ENCODE measurements at regions not wholly inside any gene's neighbourhood (a gene's known extent, or its start where the extent isn't known, plus 50 kb on each side); places are given as distances from the start of the nearest gene placed in this dataset.

DNA sequence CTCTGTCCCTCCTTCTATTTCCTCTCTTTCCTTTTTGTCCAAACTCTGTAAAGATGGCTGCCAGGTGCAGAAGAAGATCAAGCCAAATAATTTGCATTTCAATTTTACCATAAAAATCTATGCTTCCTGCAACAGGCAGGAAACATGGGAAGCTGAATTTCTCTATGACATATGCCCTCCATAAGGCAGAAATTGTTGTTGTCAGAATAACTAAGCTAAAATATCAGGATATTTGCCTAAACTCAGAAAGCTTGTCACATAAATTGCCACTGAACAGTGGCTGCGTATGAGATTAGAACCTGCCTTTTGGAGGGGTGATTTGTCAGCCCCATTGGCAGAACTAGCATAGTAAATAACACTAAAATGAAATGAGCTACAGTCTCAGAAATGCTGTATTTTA lies 288.3 kb upstream of the LMCD1 start:
- no peaks in the 10 kb centered on the region for H3K27me3 ChIP-seq (ENCODE audit: control insufficient read depth in 2 of 2, insufficient read depth in 2 of 2, low read length in 2 of 2)
- H3K9me1 ChIP-seq (replicated peaks; ENCODE audit: control insufficient read depth, extremely low read depth, insufficient read depth, low read length), result no peaks in the 10 kb centered on the region
- DNase-seq (ENCODE audit: low read depth, low spot score) (no peak), FAIRE-seq (no peak)
- no peaks in the 10 kb centered on the region for H3K36me3 ChIP-seq (ENCODE audit: control insufficient read depth in 2 of 2, extremely low read depth in 1 of 2, insufficient read depth in 2 of 2, low read length in 2 of 2)
- no peak overlapping the region for H2AFZ ChIP-seq (ENCODE audit: low read depth, low read length)
- H3K4me2 ChIP-seq (ENCODE audit: insufficient read depth, low read length), result no peak overlapping the region
- H3K9me3 ChIP-seq (replicated peaks; ENCODE audit: control insufficient read depth, insufficient read depth, low read length), result no peaks in the 10 kb centered on the region
- TF ChIP-seq EZH2 (IDR thresholded peaks at IDR 0.05; ENCODE audit: borderline replicate concordance, low read depth, low read length, severe bottlenecking), result no peak
- no peak for TF ChIP-seq POLR2AphosphoS5 (IDR thresholded peaks at IDR 0.05; ENCODE audit: insufficient read depth, low read depth, low read length)
- TF ChIP-seq FOS (IDR thresholded peaks at IDR 0.05; ENCODE audit: borderline replicate concordance, insufficient read depth, low read length), result no peak
- H3K4me3 ChIP-seq (replicated peaks in 1 of 3; ENCODE audit: insufficient read depth in 1 of 3, low read depth in 1 of 3, low read length in 3 of 3), result no peak overlapping the region
- no peaks in the 10 kb centered on the region for H4K20me1 ChIP-seq (replicated peaks; ENCODE audit: control insufficient read depth, extremely low read depth, insufficient read depth, low read length)
- no peak overlapping the region for H3K9ac ChIP-seq (replicated peaks; ENCODE audit: extremely low read depth, insufficient read depth, low read length)
- no peaks in the 10 kb centered on the region for H3K79me2 ChIP-seq (ENCODE audit: control insufficient read depth, insufficient read depth, low read length)
- CTCF ChIA-PET, result no interaction called here
- H3K4me1 ChIP-seq (ENCODE audit: control insufficient read depth, extremely low read depth, insufficient read depth, low read length), result no peaks in the 10 kb centered on the region
- POLR2A ChIA-PET, result no interaction called here
- intact Hi-C loops (cut with micrococcal nuclease) (no loop called here), dilution Hi-C loops (cut with MboI; ENCODE audit: extremely low pct_ligation_motif_present, low sequenced_read_pairs) (no loop called here)
- BruUV-seq (replicated peaks), result no TSS peak
- H3K27ac ChIP-seq (ENCODE audit: insufficient read depth, low read depth, low read length), result no peak overlapping the region

DNA sequence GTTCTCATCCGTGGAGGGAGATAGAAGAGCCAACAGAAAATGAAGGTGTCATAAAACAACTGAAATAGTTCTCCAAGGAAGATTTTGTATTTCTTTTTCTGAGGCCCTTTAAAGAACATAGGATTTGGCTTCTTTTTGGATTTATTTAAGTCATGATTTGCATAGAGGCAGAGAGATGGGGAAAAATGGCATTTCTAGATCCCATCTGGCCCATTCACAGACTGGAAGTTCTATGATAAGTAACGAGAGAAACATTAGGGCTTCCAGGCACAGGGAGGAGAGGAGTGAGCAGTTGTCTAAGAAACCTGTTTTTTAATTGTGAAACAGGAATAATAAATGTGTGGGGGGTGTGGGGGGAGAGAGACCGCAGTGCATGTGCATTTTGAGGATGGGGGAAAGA lies 285.8 kb upstream of the LMCD1 start:
- Histone ChIP-seq H4K20me1 (replicated peaks; ENCODE audit: control insufficient read depth, extremely low read depth, insufficient read depth, low read length) (no peaks in the 10 kb centered on the region), H3K9me3 (replicated peaks; ENCODE audit: control insufficient read depth, insufficient read depth, low read length) (no peaks in the 10 kb centered on the region), H3K4me2 (ENCODE audit: insufficient read depth, low read length) (no peak overlapping the region), H3K4me3 (replicated peaks in 1 of 3; ENCODE audit: insufficient read depth in 1 of 3, low read depth in 1 of 3, low read length in 3 of 3) (no peak overlapping the region), H3K27me3 (ENCODE audit: control insufficient read depth in 2 of 2, insufficient read depth in 2 of 2, low read length in 2 of 2) (no peaks in the 10 kb centered on the region), H3K79me2 (ENCODE audit: control insufficient read depth, insufficient read depth, low read length) (no peaks in the 10 kb centered on the region), H3K4me1 (ENCODE audit: control insufficient read depth, extremely low read depth, insufficient read depth, low read length) (no peaks in the 10 kb centered on the region), H2AFZ (ENCODE audit: low read depth, low read length) (no peak overlapping the region), H3K36me3 (ENCODE audit: control insufficient read depth in 2 of 2, extremely low read depth in 1 of 2, insufficient read depth in 2 of 2, low read length in 2 of 2) (no peaks in the 10 kb centered on the region), H3K9ac (replicated peaks; ENCODE audit: extremely low read depth, insufficient read depth, low read length) (no peak overlapping the region), H3K27ac (ENCODE audit: insufficient read depth, low read depth, low read length) (no peak overlapping the region), H3K9me1 (replicated peaks; ENCODE audit: control insufficient read depth, extremely low read depth, insufficient read depth, low read length) (no peaks in the 10 kb centered on the region)
- dilution Hi-C loops (cut with MboI; ENCODE audit: extremely low pct_ligation_motif_present, low sequenced_read_pairs) (no loop called here), intact Hi-C loops (cut with micrococcal nuclease) (no loop called here)
- POLR2A ChIA-PET, result no interaction called here
- FAIRE-seq, result no peak
- no peak for DNase-seq (ENCODE audit: low read depth, low spot score)
- no TSS peak for BruUV-seq (replicated peaks)
- CTCF ChIA-PET, result no interaction called here
- TF ChIP-seq, protein P1, sequence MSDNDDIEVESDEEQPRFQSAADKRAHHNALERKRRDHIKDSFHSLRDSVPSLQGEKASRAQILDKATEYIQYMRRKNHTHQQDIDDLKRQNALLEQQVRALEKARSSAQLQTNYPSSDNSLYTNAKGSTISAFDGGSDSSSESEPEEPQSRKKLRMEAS (IDR thresholded peaks at IDR 0.05; ENCODE audit: insufficient read depth, insufficient read length), result no peak
- no peak for TF ChIP-seq EZH2 (IDR thresholded peaks at IDR 0.05; ENCODE audit: borderline replicate concordance, low read depth, low read length, severe bottlenecking)
- TF ChIP-seq GATA2 (IDR thresholded peaks at IDR 0.05; ENCODE audit: insufficient read depth, insufficient read length, low read depth, low read length), result no peak
- TF ChIP-seq POLR2A (IDR thresholded peaks at IDR 0.05; ENCODE audit: low read depth, low read length), result no peak
- TF ChIP-seq POLR2AphosphoS5 (IDR thresholded peaks at IDR 0.05; ENCODE audit: insufficient read depth, low read depth, low read length), result no peak
- no peak for TF ChIP-seq MYC (IDR thresholded peaks at IDR 0.05; ENCODE audit: low read depth, low read length)
- TF ChIP-seq FOS (IDR thresholded peaks at IDR 0.05; ENCODE audit: borderline replicate concordance, insufficient read depth, low read length), result no peak
- no peak for TF ChIP-seq JUN (IDR thresholded peaks at IDR 0.05; ENCODE audit: borderline replicate concordance, insufficient read depth, insufficient read length, low read depth)
- TF ChIP-seq, protein P2, sequence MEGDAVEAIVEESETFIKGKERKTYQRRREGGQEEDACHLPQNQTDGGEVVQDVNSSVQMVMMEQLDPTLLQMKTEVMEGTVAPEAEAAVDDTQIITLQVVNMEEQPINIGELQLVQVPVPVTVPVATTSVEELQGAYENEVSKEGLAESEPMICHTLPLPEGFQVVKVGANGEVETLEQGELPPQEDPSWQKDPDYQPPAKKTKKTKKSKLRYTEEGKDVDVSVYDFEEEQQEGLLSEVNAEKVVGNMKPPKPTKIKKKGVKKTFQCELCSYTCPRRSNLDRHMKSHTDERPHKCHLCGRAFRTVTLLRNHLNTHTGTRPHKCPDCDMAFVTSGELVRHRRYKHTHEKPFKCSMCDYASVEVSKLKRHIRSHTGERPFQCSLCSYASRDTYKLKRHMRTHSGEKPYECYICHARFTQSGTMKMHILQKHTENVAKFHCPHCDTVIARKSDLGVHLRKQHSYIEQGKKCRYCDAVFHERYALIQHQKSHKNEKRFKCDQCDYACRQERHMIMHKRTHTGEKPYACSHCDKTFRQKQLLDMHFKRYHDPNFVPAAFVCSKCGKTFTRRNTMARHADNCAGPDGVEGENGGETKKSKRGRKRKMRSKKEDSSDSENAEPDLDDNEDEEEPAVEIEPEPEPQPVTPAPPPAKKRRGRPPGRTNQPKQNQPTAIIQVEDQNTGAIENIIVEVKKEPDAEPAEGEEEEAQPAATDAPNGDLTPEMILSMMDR (IDR thresholded peaks at IDR 0.05; ENCODE audit: extremely low read depth in 1 of 2, insufficient read depth in 1 of 2, low read depth in 1 of 2, low read length in 2 of 2), result no peak

Measured in endothelial cell of umbilical vein (primary cell).